GM23248 (cell line): ENCODE measurements at regions not wholly inside any gene's neighbourhood (a gene's known extent, or its start where the extent isn't known, plus 50 kb on each side); places are given as distances from the start of the nearest gene placed in this dataset.
"Not testable (repeated sequence)": the region's sequence is repeated elsewhere in the genome, so short reads cannot be mapped to it uniquely, and the experiment has no call there.

Source experiments
- DNase-seq: peaks from one replicate; pipeline ENCODE4 v3.0.0-alpha.2; 2015
- H2AFZ ChIP-seq: fragments of 200-600 bp; sonication (generic); 2 replicates; pipeline ENCODE4 v1.6.1; 2016; ENCODE audit warnings: antibody characterized with exemption
- H3F3A ChIP-seq: fragments of 200-600 bp; sonication (generic); 2 replicates; pipeline ENCODE4 v1.6.1; 2016; ENCODE audit warnings: mild to moderate bottlenecking, antibody characterized with exemption, mixed run types; ENCODE audit not compliant: insufficient read depth
- H3K27ac ChIP-seq: fragments of 200-600 bp; sonication (generic); 2 replicates; pipeline ENCODE4 v1.5.1; 2016; ENCODE audit warnings: mild to moderate bottlenecking
- H3K27me3 ChIP-seq: fragments of 200-600 bp; sonication (generic); replicated peaks from 2 replicates; pipeline ENCODE4 v1.6.1; 2016; ENCODE audit warnings: mild to moderate bottlenecking; ENCODE audit not compliant: insufficient read depth
- H3K36me3 ChIP-seq: fragments of 200-600 bp; sonication (generic); 2 replicates; pipeline ENCODE4 v1.6.1; 2016; ENCODE audit warnings: low read depth, mild to moderate bottlenecking
- H3K4me1 ChIP-seq: fragments of 200-600 bp; sonication (generic); 2 replicates; pipeline ENCODE4 v1.6.1; 2016; ENCODE audit warnings: mild to moderate bottlenecking; ENCODE audit not compliant: insufficient read depth
- H3K4me2 ChIP-seq: fragments of 200-600 bp; sonication (generic); one replicate; pipeline ENCODE4 v1.6.1; 2016; ENCODE audit warnings: mild to moderate bottlenecking; ENCODE audit not compliant: unreplicated experiment
- H3K4me3 ChIP-seq: fragments of 200-600 bp; sonication (generic); 2 replicates; pipeline ENCODE4 v1.5.1; 2016; ENCODE audit warnings: mild to moderate bottlenecking
- H3K79me2 ChIP-seq: fragments of 200-600 bp; sonication (generic); 2 replicates; pipeline ENCODE4 v1.6.1; 2016; ENCODE audit warnings: mild to moderate bottlenecking; ENCODE audit not compliant: insufficient read depth
- H3K9ac ChIP-seq: fragments of 200-600 bp; sonication (generic); 2 replicates; pipeline ENCODE4 v1.6.1; 2016; ENCODE audit warnings: mild to moderate bottlenecking
- H3K9me2 ChIP-seq: fragments of 200-600 bp; sonication (generic); 2 replicates; pipeline ENCODE4 v1.6.1; 2016; ENCODE audit warnings: mixed run types, mild to moderate bottlenecking, moderate library complexity; ENCODE audit not compliant: insufficient read depth
- H3K9me3 ChIP-seq: fragments of 200-600 bp; sonication (generic); one replicate; pipeline ENCODE4 v1.6.1; 2017; ENCODE audit warnings: low read depth
- H4K20me1 ChIP-seq: fragments of 200-600 bp; sonication (generic); 2 replicates; pipeline ENCODE4 v1.6.0; 2016; ENCODE audit not compliant: insufficient read depth
- EZH2 ChIP-seq: fragments of 200-600 bp; sonication (generic); IDR thresholded peaks from 2 replicates; pipeline ENCODE4 v1.6.1; 2018; ENCODE audit warnings: antibody characterized with exemption, mild to moderate bottlenecking; ENCODE audit not compliant: insufficient read depth, poor library complexity, severe bottlenecking
- EZH2phosphoT487 ChIP-seq: fragments of 200-600 bp; sonication (generic); IDR thresholded peaks from 2 replicates; pipeline ENCODE4 v1.6.1; 2018; ENCODE audit warnings: antibody characterized with exemption, moderate library complexity, mild to moderate bottlenecking, low read depth; ENCODE audit not compliant: insufficient read depth
- WGBS, 2 experiments: methylation state at CpG; one replicate each; pipeline ENCODE4 v1.1.6; 2015 to 2017; ENCODE audit warnings: low lambda C conversion rate in 2 of 2, low coverage in 1 of 2; ENCODE audit errors: missing lambda C conversion rate in 2 of 2; 5-methylcytosine and 5-hydroxymethylcytosine counted together
- in situ Hi-C: fragments of 300-500 bp; cut with MboI; formaldehyde crosslinking; loops from 2 replicates; pipeline ENCODE4 v1.15.0; 2020

DNA sequence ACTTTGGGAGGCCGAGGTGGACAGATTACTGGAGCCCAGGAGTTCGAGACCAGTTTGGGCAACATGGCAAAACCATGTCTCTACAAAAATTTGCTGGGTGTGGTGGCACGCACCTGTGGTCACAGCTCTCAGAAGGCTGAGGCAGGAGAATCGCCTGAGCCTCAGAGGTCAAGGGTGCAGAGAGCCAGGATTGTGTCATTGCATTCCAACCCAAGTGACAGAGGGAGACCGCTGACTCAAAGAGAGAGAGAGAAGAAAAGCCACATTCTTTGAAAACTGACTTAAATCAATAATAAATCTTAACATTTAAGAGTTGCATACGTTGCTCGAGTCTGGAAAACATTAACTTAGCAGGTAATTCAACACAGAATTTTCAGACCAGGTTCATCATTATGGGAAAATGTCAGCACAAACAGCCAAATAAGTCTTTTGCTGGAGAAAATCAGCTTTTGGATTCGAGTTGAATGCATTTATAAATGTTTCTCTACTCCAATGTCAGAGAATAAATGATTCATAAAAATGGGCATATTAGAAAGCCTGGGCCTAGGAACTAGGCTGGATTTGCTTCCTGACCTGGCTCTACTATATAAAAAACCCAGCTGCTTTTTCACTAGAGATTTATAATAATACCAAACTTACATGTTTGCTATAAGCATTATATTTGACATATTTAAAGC is 68.3 kb upstream of the RBPJ start:
- no peak overlapping the region for H3K9ac ChIP-seq
- H3F3A ChIP-seq: no peaks in the 10 kb centered on the region
- no peaks in the 10 kb centered on the region for H3K36me3 ChIP-seq
- H3K9me3 ChIP-seq: no peaks in the 10 kb centered on the region
- H3K4me2 ChIP-seq: no peak overlapping the region
- in situ Hi-C loops: no loop called here
- 53 to 66% methylated on average over 8 of the region's 8 CpGs for WGBS, 2 experiments
- TF ChIP-seq EZH2 (no peak), EZH2phosphoT487 (no peak)
- no peaks in the 10 kb centered on the region for H3K4me1 ChIP-seq
- DNase-seq: peak; percentile 13
- no peaks in the 10 kb centered on the region for H4K20me1 ChIP-seq
- no peaks in the 10 kb centered on the region for H3K9me2 ChIP-seq
- no peak overlapping the region for H3K4me3 ChIP-seq
- no peaks in the 10 kb centered on the region for H3K79me2 ChIP-seq
- no peaks in the 10 kb centered on the region for H3K27me3 ChIP-seq
- no peak overlapping the region for H3K27ac ChIP-seq
- no peak overlapping the region for H2AFZ ChIP-seq

DNA sequence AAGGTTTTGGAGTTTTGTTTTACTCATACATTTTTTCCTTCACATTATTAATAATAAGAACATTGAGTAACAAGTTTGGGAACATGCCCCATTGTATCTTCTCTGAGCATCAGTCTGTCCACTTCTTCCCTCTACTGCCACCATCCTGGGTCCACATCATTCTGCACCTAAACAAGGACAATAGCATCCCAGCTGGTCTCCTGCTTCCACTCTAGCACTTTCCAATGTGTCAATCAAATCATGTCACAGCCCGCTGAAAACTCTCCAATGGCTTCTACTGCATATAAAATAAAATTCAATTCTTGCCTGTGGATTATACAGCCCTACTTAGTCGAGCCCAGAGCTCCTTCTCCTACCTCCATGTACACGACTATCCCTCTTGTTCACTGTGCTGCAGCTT is 66.8 kb upstream of the RBPJ start:
- 68 to 74% methylated on average over 3 of the region's 3 CpGs for WGBS, 2 experiments
- H4K20me1 ChIP-seq: no peaks in the 10 kb centered on the region
- no peaks in the 10 kb centered on the region for H3K9me2 ChIP-seq
- H3K27me3 ChIP-seq: 0 out of 2 replicates have a peak, but pooled peaks cover 5% of the 10 kb centered on the region
- no peak overlapping the region for H3K27ac ChIP-seq
- no peaks in the 10 kb centered on the region for H3K36me3 ChIP-seq
- TF ChIP-seq EZH2 (no peak), EZH2phosphoT487 (no peak)
- no peak overlapping the region for H2AFZ ChIP-seq
- no peaks in the 10 kb centered on the region for H3K79me2 ChIP-seq
- in situ Hi-C loops: no loop called here
- no peaks in the 10 kb centered on the region for H3K9me3 ChIP-seq
- no peaks in the 10 kb centered on the region for H3F3A ChIP-seq
- no peak overlapping the region for H3K9ac ChIP-seq
- no peak overlapping the region for H3K4me2 ChIP-seq
- no peaks in the 10 kb centered on the region for H3K4me1 ChIP-seq
- H3K4me3 ChIP-seq: no peak overlapping the region
- no peak for DNase-seq

DNA sequence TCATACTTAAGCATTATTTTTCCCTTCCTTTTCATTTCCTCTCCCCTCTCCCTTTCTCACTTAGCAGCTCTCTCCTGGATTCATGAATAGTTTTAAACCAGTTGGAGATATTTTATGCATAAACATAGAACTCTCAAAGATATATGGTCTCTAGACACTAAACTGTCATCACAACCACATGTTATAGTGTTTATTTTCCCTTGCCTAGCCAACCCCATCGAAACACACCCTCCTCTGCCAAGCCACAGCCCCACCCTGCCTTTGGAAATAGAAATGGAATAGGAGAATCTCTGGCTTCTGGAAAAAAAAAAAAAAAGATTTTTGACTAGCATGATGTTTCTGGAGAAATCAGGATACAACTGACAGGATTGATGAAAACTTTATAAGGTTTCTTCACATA is 64.8 kb upstream of the RBPJ start:
- Histone ChIP-seq H3K9me3 (no peaks in the 10 kb centered on the region), H3F3A (no peaks in the 10 kb centered on the region), H3K27ac (no peak overlapping the region), H3K4me1 (no peaks in the 10 kb centered on the region), H3K36me3 (no peaks in the 10 kb centered on the region), H3K9ac (no peak overlapping the region), H3K27me3 (0 out of 2 replicates have a peak, but pooled peaks cover 11% of the 10 kb centered on the region), H3K9me2 (no peaks in the 10 kb centered on the region), H3K4me2 (no peak overlapping the region), H2AFZ (no peak overlapping the region), H4K20me1 (no peaks in the 10 kb centered on the region), H3K4me3 (no peak overlapping the region), H3K79me2 (no peaks in the 10 kb centered on the region)
- in situ Hi-C loops: no loop called here
- DNase-seq: peak; percentile 47
- TF ChIP-seq EZH2 (no peak), EZH2phosphoT487 (no peak)
- 10 to 25% methylated on average over 1 of the region's 1 CpG for WGBS, 2 experiments

GRCh38 chr4:26257444-26257843 is 63.4 kb upstream of the RBPJ start:
- H3K9ac ChIP-seq, H4K20me1 ChIP-seq, H3K4me2 ChIP-seq, H3K4me3 ChIP-seq, H3K36me3 ChIP-seq, H3K27ac ChIP-seq, H3F3A ChIP-seq, DNase-seq, H3K4me1 ChIP-seq, H2AFZ ChIP-seq, H3K9me3 ChIP-seq, H3K79me2 ChIP-seq, in situ Hi-C loops, H3K9me2 ChIP-seq: not testable (repeated sequence)
- H3K27me3 ChIP-seq: peaks cover 11% of the 10 kb centered on the region; the same call in 1 of the 2 replicates
- 86 to 100% methylated on average over 2 of the region's 2 CpGs for WGBS, 2 experiments

- H3K36me3 ChIP-seq: no peaks in the 10 kb centered on the region
- H3K9me3 ChIP-seq: no peaks in the 10 kb centered on the region
These were observed 63.0 kb upstream of the RBPJ start for GRCh38 chr4:26257850-26258249.

More at GRCh38 chr4:26257850-26258249, 63.0 kb upstream of the RBPJ start:
- H4K20me1 ChIP-seq: no peaks in the 10 kb centered on the region
- no peak for DNase-seq
- no peak overlapping the region for H3K4me3 ChIP-seq
- no peak overlapping the region for H3K4me2 ChIP-seq
- 60 to 66% methylated on average over 2 of the region's 2 CpGs for WGBS, 2 experiments
- H3K9me2 ChIP-seq: no peaks in the 10 kb centered on the region
- no peak overlapping the region for H2AFZ ChIP-seq
- no peaks in the 10 kb centered on the region for H3K79me2 ChIP-seq
- no peak overlapping the region for H3K9ac ChIP-seq
- H3K4me1 ChIP-seq: no peaks in the 10 kb centered on the region
- in situ Hi-C loops: no loop called here
- H3K27me3 ChIP-seq: peaks cover 11% of the 10 kb centered on the region; the same call in 1 of the 2 replicates
- no peak for TF ChIP-seq EZH2
- TF ChIP-seq EZH2phosphoT487: no peak
- no peak overlapping the region for H3K27ac ChIP-seq
- H3F3A ChIP-seq: no peaks in the 10 kb centered on the region
